ENCODE measurements at regions not wholly inside any gene's neighbourhood (a gene's known extent, or its start where the extent isn't known, plus 50 kb on each side); places are given as distances from the start of the nearest gene placed in this dataset.

DNA sequence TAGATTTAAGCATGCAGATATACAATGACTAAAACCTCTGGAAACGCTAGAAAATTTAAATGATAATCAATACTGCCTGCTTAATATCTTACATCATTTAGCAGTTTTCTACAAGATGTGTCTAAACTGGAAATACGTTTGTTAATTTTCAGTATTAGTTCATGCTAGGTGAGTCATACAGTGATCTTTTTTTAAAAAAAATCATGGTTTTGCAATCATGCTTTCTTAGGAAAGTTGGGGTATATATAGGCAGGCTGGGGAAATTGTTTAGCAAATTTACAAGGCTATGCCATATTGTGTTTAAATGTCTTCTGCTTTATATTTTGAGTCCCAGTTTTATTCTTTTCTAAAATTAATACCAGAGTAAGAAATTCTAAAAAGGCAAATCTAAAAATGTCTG lies 245.4 kb upstream of the SPRY2 start:
- no peak overlapping the region for H2BK20ac ChIP-seq (ENCODE audit: low read depth, low read length)
- H3K4me2 ChIP-seq (ENCODE audit: low read depth, low read length) = no peak overlapping the region
- H3K18ac ChIP-seq (ENCODE audit: low read depth, low read length) = no peak overlapping the region
- H3K14ac ChIP-seq (replicated peaks; ENCODE audit: low read depth, low read length) = no peak overlapping the region
- H3K56ac ChIP-seq (ENCODE audit: extremely low read depth, insufficient read depth, low read length) = no peak overlapping the region
- no peak overlapping the region for H2BK15ac ChIP-seq (ENCODE audit: low read depth, low read length)
- no peaks in the 10 kb centered on the region for H3K4me1 ChIP-seq (ENCODE audit: control insufficient read depth, insufficient read depth, low read length)
- intact Hi-C loops (cut with micrococcal nuclease) = no loop called here
- no peak overlapping the region for H2BK120ac ChIP-seq (ENCODE audit: low read depth, low read length)
- POLR2A ChIA-PET (ENCODE audit: unreplicated experiment) = no interaction called here
- no peak overlapping the region for H2BK5ac ChIP-seq (ENCODE audit: low read depth, low read length, poor library complexity, severe bottlenecking)
- no peak overlapping the region for H4K91ac ChIP-seq (ENCODE audit: insufficient read depth, low read depth, low read length)
- dilution Hi-C loops (cut with HindIII; ENCODE audit: low sequenced_read_pairs, unreplicated experiment) = no loop called here
- no peak overlapping the region for H3K4me3 ChIP-seq (ENCODE audit: insufficient read depth, low read depth, low read length)
- CTCF ChIA-PET = no interaction called here
- no peak overlapping the region for H3K27ac ChIP-seq (ENCODE audit: insufficient read depth, low read length)
- no peaks in the 10 kb centered on the region for H3K9me1 ChIP-seq (ENCODE audit: insufficient read depth, low read length)
- no peaks in the 10 kb centered on the region for H3K27me3 ChIP-seq (ENCODE audit: control insufficient read depth, insufficient read depth, low read length)
- in situ Hi-C loops (cut with MboI; ENCODE audit: low sequenced_read_pairs) = no loop called here
- no peaks in the 10 kb centered on the region for H4K20me1 ChIP-seq (ENCODE audit: insufficient read depth, low read length)
- no peaks in the 10 kb centered on the region for H3K79me1 ChIP-seq (ENCODE audit: low read depth in 1 of 2, low read length in 2 of 2)
- no peak overlapping the region for H2AK9ac ChIP-seq (replicated peaks; ENCODE audit: low read depth, low read length, poor library complexity)
- no TSS peak for BruUV-seq (replicated peaks)
- H3K23ac ChIP-seq (ENCODE audit: low read depth, low read length) = no peak overlapping the region
- no peak overlapping the region for H4K5ac ChIP-seq (ENCODE audit: low read depth, low read length)
- no peak overlapping the region for H2AFZ ChIP-seq (replicated peaks; ENCODE audit: low read length, poor library complexity)
- WGBS, 2 experiments (ENCODE audit: extremely low coverage in 2 of 2, insufficient read length in 1 of 2) = no CpG with 5 or more reads among the region's 2 CpGs
- no peak for ATAC-seq (ENCODE audit: low read depth)
- H3K36me3 ChIP-seq (ENCODE audit: control insufficient read depth, insufficient read depth, low read length) = no peaks in the 10 kb centered on the region
- no peak overlapping the region for H3K9ac ChIP-seq (ENCODE audit: low read depth, low read length)
- no peak overlapping the region for H4K8ac ChIP-seq (ENCODE audit: low read depth in 2 of 2, low read length in 2 of 2)
- H2AK5ac ChIP-seq (ENCODE audit: low read depth, low read length) = no peak overlapping the region
- no peaks in the 10 kb centered on the region for H3K9me3 ChIP-seq (ENCODE audit: control insufficient read depth, insufficient read depth, low read length)
- no peak for DNase-seq
- no peak overlapping the region for H3K4ac ChIP-seq (ENCODE audit: low read depth, low read length)
- TF ChIP-seq POLR2A (IDR thresholded peaks at IDR 0.05; ENCODE audit: low read depth, low read length) (no peak), NFE2L2 (IDR thresholded peaks at IDR 0.05; ENCODE audit: low read depth, low read length) (no peak), MAZ (IDR thresholded peaks at IDR 0.05; ENCODE audit: borderline replicate concordance, low read depth, low read length) (no peak), MXI1 (IDR thresholded peaks at IDR 0.05; ENCODE audit: borderline replicate concordance, low read depth, low read length) (no peak), CHD1 (IDR thresholded peaks at IDR 0.05; ENCODE audit: low read depth, low read length) (no peak), RAD21 (IDR thresholded peaks at IDR 0.05; ENCODE audit: low read length) (no peak), BHLHE40 (IDR thresholded peaks at IDR 0.05; ENCODE audit: low read depth, low read length) (no peak), RCOR1 (IDR thresholded peaks at IDR 0.05; ENCODE audit: insufficient replicate concordance, low read length) (no peak), SMC3 (IDR thresholded peaks at IDR 0.05; ENCODE audit: low read depth, low read length) (no peak), RFX5 (IDR thresholded peaks at IDR 0.05; ENCODE audit: low read depth, low read length) (no peak), CEBPB (IDR thresholded peaks at IDR 0.05; ENCODE audit: low read depth, low read length) (no peak), FOS (IDR thresholded peaks at IDR 0.05; ENCODE audit: low read depth, low read length) (no peak), MAFK (IDR thresholded peaks at IDR 0.05; ENCODE audit: low read depth, low read length) (no peak)
- TF ChIP-seq, protein P1, sequence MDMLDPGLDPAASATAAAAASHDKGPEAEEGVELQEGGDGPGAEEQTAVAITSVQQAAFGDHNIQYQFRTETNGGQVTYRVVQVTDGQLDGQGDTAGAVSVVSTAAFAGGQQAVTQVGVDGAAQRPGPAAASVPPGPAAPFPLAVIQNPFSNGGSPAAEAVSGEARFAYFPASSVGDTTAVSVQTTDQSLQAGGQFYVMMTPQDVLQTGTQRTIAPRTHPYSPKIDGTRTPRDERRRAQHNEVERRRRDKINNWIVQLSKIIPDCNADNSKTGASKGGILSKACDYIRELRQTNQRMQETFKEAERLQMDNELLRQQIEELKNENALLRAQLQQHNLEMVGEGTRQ (IDR thresholded peaks at IDR 0.05; ENCODE audit: low read depth, low read length) = no peak
- TF ChIP-seq, protein P2, sequence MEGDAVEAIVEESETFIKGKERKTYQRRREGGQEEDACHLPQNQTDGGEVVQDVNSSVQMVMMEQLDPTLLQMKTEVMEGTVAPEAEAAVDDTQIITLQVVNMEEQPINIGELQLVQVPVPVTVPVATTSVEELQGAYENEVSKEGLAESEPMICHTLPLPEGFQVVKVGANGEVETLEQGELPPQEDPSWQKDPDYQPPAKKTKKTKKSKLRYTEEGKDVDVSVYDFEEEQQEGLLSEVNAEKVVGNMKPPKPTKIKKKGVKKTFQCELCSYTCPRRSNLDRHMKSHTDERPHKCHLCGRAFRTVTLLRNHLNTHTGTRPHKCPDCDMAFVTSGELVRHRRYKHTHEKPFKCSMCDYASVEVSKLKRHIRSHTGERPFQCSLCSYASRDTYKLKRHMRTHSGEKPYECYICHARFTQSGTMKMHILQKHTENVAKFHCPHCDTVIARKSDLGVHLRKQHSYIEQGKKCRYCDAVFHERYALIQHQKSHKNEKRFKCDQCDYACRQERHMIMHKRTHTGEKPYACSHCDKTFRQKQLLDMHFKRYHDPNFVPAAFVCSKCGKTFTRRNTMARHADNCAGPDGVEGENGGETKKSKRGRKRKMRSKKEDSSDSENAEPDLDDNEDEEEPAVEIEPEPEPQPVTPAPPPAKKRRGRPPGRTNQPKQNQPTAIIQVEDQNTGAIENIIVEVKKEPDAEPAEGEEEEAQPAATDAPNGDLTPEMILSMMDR (conservative IDR thresholded peaks at IDR 0.05; ENCODE audit: low read depth, low read length) = no peak
- TF ChIP-seq, protein P3, sequence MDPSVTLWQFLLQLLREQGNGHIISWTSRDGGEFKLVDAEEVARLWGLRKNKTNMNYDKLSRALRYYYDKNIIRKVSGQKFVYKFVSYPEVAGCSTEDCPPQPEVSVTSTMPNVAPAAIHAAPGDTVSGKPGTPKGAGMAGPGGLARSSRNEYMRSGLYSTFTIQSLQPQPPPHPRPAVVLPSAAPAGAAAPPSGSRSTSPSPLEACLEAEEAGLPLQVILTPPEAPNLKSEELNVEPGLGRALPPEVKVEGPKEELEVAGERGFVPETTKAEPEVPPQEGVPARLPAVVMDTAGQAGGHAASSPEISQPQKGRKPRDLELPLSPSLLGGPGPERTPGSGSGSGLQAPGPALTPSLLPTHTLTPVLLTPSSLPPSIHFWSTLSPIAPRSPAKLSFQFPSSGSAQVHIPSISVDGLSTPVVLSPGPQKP (IDR thresholded peaks at IDR 0.05; ENCODE audit: borderline replicate concordance, low read depth, low read length) = no peak

Measured in IMR-90 (cell line).